ENCODE measurements at regions not wholly inside any gene's neighbourhood (a gene's known extent, or its start where the extent isn't known, plus 50 kb on each side); places are given as distances from the start of the nearest gene placed in this dataset.

DNA sequence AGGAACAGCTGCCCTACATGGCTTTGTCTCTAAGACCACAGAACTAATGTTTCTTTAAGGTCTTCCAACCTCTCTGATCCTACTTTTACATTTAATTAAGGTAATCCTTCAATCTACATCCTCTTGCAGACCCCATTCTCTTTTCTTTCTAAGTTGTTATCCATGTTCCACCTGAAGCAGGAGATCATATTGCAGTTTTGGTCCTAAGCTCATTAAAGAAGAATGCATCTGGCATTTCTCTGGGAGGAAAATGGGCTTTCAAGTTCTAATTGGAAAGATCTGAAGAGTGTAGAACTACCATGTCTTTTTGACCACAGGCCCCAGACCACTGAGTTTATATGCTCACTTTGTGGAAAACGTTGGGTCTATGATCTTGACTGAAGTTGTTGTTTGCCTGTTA is 111.2 kb downstream of the SEM1 start:
- TF ChIP-seq, protein P1, sequence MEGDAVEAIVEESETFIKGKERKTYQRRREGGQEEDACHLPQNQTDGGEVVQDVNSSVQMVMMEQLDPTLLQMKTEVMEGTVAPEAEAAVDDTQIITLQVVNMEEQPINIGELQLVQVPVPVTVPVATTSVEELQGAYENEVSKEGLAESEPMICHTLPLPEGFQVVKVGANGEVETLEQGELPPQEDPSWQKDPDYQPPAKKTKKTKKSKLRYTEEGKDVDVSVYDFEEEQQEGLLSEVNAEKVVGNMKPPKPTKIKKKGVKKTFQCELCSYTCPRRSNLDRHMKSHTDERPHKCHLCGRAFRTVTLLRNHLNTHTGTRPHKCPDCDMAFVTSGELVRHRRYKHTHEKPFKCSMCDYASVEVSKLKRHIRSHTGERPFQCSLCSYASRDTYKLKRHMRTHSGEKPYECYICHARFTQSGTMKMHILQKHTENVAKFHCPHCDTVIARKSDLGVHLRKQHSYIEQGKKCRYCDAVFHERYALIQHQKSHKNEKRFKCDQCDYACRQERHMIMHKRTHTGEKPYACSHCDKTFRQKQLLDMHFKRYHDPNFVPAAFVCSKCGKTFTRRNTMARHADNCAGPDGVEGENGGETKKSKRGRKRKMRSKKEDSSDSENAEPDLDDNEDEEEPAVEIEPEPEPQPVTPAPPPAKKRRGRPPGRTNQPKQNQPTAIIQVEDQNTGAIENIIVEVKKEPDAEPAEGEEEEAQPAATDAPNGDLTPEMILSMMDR (IDR thresholded peaks at IDR 0.05) = no peak
- TF ChIP-seq POLR2A (IDR thresholded peaks at IDR 0.05) = no peak

Data from Peyer's patch (tissue), 4 donors.